ENCODE measurements at regions not wholly inside any gene's neighbourhood (a gene's known extent, or its start where the extent isn't known, plus 50 kb on each side); places are given as distances from the start of the nearest gene placed in this dataset.

GRCh38 chr20:12108846-12109245 lies 191.2 kb downstream of the BTBD3 start:
- dilution Hi-C loops (cut with MboI; ENCODE audit: extremely low pct_ligation_motif_present, low sequenced_read_pairs), result no loop called here
- TF ChIP-seq CTCF (optimal IDR thresholded peaks at IDR 0.05 in 1 of 3, IDR thresholded peaks at IDR 0.05 in 1 of 3, conservative IDR thresholded peaks at IDR 0.05 in 1 of 3; ENCODE audit: extremely low read depth in 1 of 3, insufficient read depth in 2 of 3, low read length in 3 of 3), result no peak
- TF ChIP-seq EZH2 (IDR thresholded peaks at IDR 0.05; ENCODE audit: low read length), result no peak

GRCh38 chr20:12110274-12110673 lies 192.6 kb downstream of the BTBD3 start:
- no peak overlapping the region for H3K4me3 ChIP-seq (ENCODE audit: control insufficient read depth in 2 of 3, extremely low read depth in 1 of 3, insufficient read depth in 2 of 3, low read depth in 1 of 3, low read length in 3 of 3)
- H3K4me1 ChIP-seq (ENCODE audit: control insufficient read depth, extremely low read depth, insufficient read depth, low read length), result peaks cover 9% of the 10 kb centered on the region
- TF ChIP-seq EZH2 (IDR thresholded peaks at IDR 0.05; ENCODE audit: low read length), result no peak
- TF ChIP-seq CTCF (optimal IDR thresholded peaks at IDR 0.05 in 1 of 3, IDR thresholded peaks at IDR 0.05 in 1 of 3, conservative IDR thresholded peaks at IDR 0.05 in 1 of 3; ENCODE audit: extremely low read depth in 1 of 3, insufficient read depth in 2 of 3, low read length in 3 of 3), result no peak
- H3K9me1 ChIP-seq (ENCODE audit: control insufficient read depth, extremely low read depth, insufficient read depth, low read length), result no peaks in the 10 kb centered on the region
- peaks cover 2% of the 10 kb centered on the region for H3K9me3 ChIP-seq (ENCODE audit: control insufficient read depth, low read depth, low read length)
- H3K27ac ChIP-seq (ENCODE audit: control insufficient read depth, insufficient read depth, low read length), result no peak overlapping the region
- no peaks in the 10 kb centered on the region for H3K36me3 ChIP-seq (ENCODE audit: control insufficient read depth in 2 of 2, extremely low read depth in 1 of 2, insufficient read depth in 2 of 2, low read length in 2 of 2)
- no peak overlapping the region for H3K4me2 ChIP-seq (ENCODE audit: control insufficient read depth, extremely low read depth, insufficient read depth, low read depth, low read length)
- no peak for DNase-seq (ENCODE audit: low read depth, low spot score)
- no peaks in the 10 kb centered on the region for H4K20me1 ChIP-seq (ENCODE audit: control insufficient read depth, extremely low read depth, insufficient read depth, low read length)
- H3K27me3 ChIP-seq (ENCODE audit: control insufficient read depth, extremely low read depth, insufficient read depth, low read length), result no peaks in the 10 kb centered on the region
- no peak overlapping the region for H2AFZ ChIP-seq (ENCODE audit: control insufficient read depth, low read length)
- FAIRE-seq, result no peak
- H3K9ac ChIP-seq (ENCODE audit: control insufficient read depth, extremely low read depth, insufficient read depth, low read length), result no peak overlapping the region
- H3K79me2 ChIP-seq (ENCODE audit: control insufficient read depth, insufficient read depth, low read length), result no peaks in the 10 kb centered on the region
- dilution Hi-C loops (cut with MboI; ENCODE audit: extremely low pct_ligation_motif_present, low sequenced_read_pairs), result no loop called here

More at GRCh38 chr20:12108846-12109245, 191.2 kb downstream of the BTBD3 start:
- Histone ChIP-seq H3K79me2 (ENCODE audit: control insufficient read depth, insufficient read depth, low read length) (no peaks in the 10 kb centered on the region), H4K20me1 (ENCODE audit: control insufficient read depth, extremely low read depth, insufficient read depth, low read length) (no peaks in the 10 kb centered on the region), H3K4me2 (ENCODE audit: control insufficient read depth, extremely low read depth, insufficient read depth, low read depth, low read length) (no peak overlapping the region), H3K9me1 (ENCODE audit: control insufficient read depth, extremely low read depth, insufficient read depth, low read length) (no peaks in the 10 kb centered on the region), H3K36me3 (ENCODE audit: control insufficient read depth in 2 of 2, extremely low read depth in 1 of 2, insufficient read depth in 2 of 2, low read length in 2 of 2) (no peaks in the 10 kb centered on the region), H3K9me3 (ENCODE audit: control insufficient read depth, low read depth, low read length) (peaks cover 2% of the 10 kb centered on the region), H3K27me3 (ENCODE audit: control insufficient read depth, extremely low read depth, insufficient read depth, low read length) (no peaks in the 10 kb centered on the region), H3K4me3 (ENCODE audit: control insufficient read depth in 2 of 3, extremely low read depth in 1 of 3, insufficient read depth in 2 of 3, low read depth in 1 of 3, low read length in 3 of 3) (no peak overlapping the region), H2AFZ (ENCODE audit: control insufficient read depth, low read length) (no peak overlapping the region), H3K9ac (ENCODE audit: control insufficient read depth, extremely low read depth, insufficient read depth, low read length) (no peak overlapping the region), H3K4me1 (ENCODE audit: control insufficient read depth, extremely low read depth, insufficient read depth, low read length) (peaks cover 9% of the 10 kb centered on the region), H3K27ac (ENCODE audit: control insufficient read depth, insufficient read depth, low read length) (no peak overlapping the region)
- FAIRE-seq (no peak), DNase-seq (ENCODE audit: low read depth, low spot score) (no peak)
